GOT3 (cell line): ENCODE measurements at regions not wholly inside any gene's neighbourhood (a gene's known extent, or its start where the extent isn't known, plus 50 kb on each side); places are given as distances from the start of the nearest gene placed in this dataset.

Source experiments
- DNase-seq: peaks from one replicate; lab custom pipeline; 2025; ENCODE audit warnings: mixed read lengths; lab: John Stamatoyannopoulos, UW

- DNase-seq = no peak
These were observed 145.1 kb downstream of the BTC start for GRCh38 chr4:74649193-74649592.

- DNase-seq = no peak
These were observed 143.1 kb downstream of the BTC start for GRCh38 chr4:74651198-74651597.

- DNase-seq = no peak
These were observed 140.7 kb downstream of the BTC start for GRCh38 chr4:74653331-74654229.

GRCh38 chr4:74654230-74654681, 140.1 kb downstream of the BTC start:
- DNase-seq = no peak

GRCh38 chr4:74656596-74656995, 137.7 kb downstream of the BTC start:
- DNase-seq = no peak

GRCh38 chr4:74658116-74658515, 136.2 kb downstream of the BTC start:
- no peak for DNase-seq

GRCh38 chr4:74659576-74660411, 134.5 kb downstream of the BTC start:
- no peak for DNase-seq

GRCh38 chr4:74660866-74661265, 133.5 kb downstream of the BTC start:
- no peak for DNase-seq

GRCh38 chr4:74661427-74662201, 132.7 kb downstream of the BTC start:
- no peak for DNase-seq

GRCh38 chr4:74663631-74664030, 130.7 kb downstream of the BTC start:
- no peak for DNase-seq

- peak; percentile 0 for DNase-seq
These were observed 129.0 kb downstream of the BTC start for GRCh38 chr4:74665346-74665745.

GRCh38 chr4:74665876-74666275, 128.4 kb downstream of the BTC start:
- no peak for DNase-seq

GRCh38 chr4:74667438-74667837, 126.9 kb downstream of the BTC start:
- no peak for DNase-seq

- no peak for DNase-seq
These were observed 126.4 kb downstream of the BTC start for GRCh38 chr4:74667944-74668343.

GRCh38 chr4:74669702-74670101, 124.6 kb downstream of the BTC start:
- no peak for DNase-seq

GRCh38 chr4:74670583-74670982, 123.7 kb downstream of the BTC start:
- no peak for DNase-seq

- no peak for DNase-seq
These were observed 123.1 kb downstream of the BTC start for GRCh38 chr4:74671080-74671698.

GRCh38 chr4:74674750-74675149, 119.6 kb downstream of the BTC start:
- DNase-seq = no peak

- DNase-seq = no peak
These were observed 118.5 kb downstream of the BTC start for GRCh38 chr4:74675673-74676279.

- peak; percentile 32 for DNase-seq
These were observed 111.6 kb downstream of the BTC start for GRCh38 chr4:74682567-74683359.
